Right atrium auricular region (tissue), 2 donors: ENCODE measurements at regions not wholly inside any gene's neighbourhood (a gene's known extent, or its start where the extent isn't known, plus 50 kb on each side); places are given as distances from the start of the nearest gene placed in this dataset.
"Not testable (repeated sequence)": the region's sequence is repeated elsewhere in the genome, so short reads cannot be mapped to it uniquely, and the experiment has no call there.

Source experiments
- DNase-seq: peaks from one replicate; pipeline ENCODE4 v3.0.0-alpha.2; 2019; ENCODE audit warnings: low spot score
- H3K27ac ChIP-seq, 2 donors: fragments of 200-600 bp; sonication (generic); 1 replicate in 1 of 2; 2 replicates in 1 of 2; pipeline ENCODE4 v1.5.1; 2016 to 2019
- H3K27me3 ChIP-seq, 2 donors: fragments of 200-600 bp; sonication (generic); one replicate each; pipeline versions ENCODE4 v1.5.1 to v1.6.0; 2017 to 2019
- H3K36me3 ChIP-seq: fragments of 200-600 bp; sonication (generic); one replicate; pipeline ENCODE4 v1.5.1; 2016
- H3K4me1 ChIP-seq, 2 donors: fragments of 200-600 bp; sonication (generic); one replicate each; pipeline versions ENCODE4 v1.5.1 to v1.6.0; 2017 to 2019
- H3K4me3 ChIP-seq, 2 donors: fragments of 200-600 bp; sonication (generic); 1 replicate in 1 of 2; 2 replicates in 1 of 2; pipeline ENCODE4 v1.5.1; 2017 to 2019; ENCODE audit warnings: mild to moderate bottlenecking in 1 of 2, moderate library complexity in 1 of 2
- H3K9me3 ChIP-seq, 2 donors: fragments of 200-600 bp; sonication (generic); one replicate each; pipeline ENCODE4 v1.5.1; 2019
- CTCF ChIP-seq, 2 donors: fragments of 200-600 bp; sonication (generic); IDR thresholded peaks; one replicate each; pipeline ENCODE4 v1.5.1; 2019; ENCODE audit warnings: antibody characterized with exemption in 2 of 2

- no peak for TF ChIP-seq CTCF (IDR thresholded peaks at IDR 0.05)
- no peak for DNase-seq
- Histone ChIP-seq H3K36me3 (no peaks in the 10 kb centered on the region), H3K4me1 (no peaks in the 10 kb centered on the region), H3K27me3 (no peaks in the 10 kb centered on the region), H3K27ac (no peak overlapping the region), H3K4me3 (no peak overlapping the region), H3K9me3 (no peaks in the 10 kb centered on the region)
These were observed 625.5 kb upstream of the INTU start for GRCh38 chr4:127007305-127007704.

- no peaks in the 10 kb centered on the region for H3K27me3 ChIP-seq
- no peak for DNase-seq
- TF ChIP-seq CTCF (IDR thresholded peaks at IDR 0.05) = no peak
- no peaks in the 10 kb centered on the region for H3K36me3 ChIP-seq
- no peaks in the 10 kb centered on the region for H3K4me1 ChIP-seq
- no peak overlapping the region for H3K27ac ChIP-seq
- H3K4me3 ChIP-seq = no peak overlapping the region
- H3K9me3 ChIP-seq = no peaks in the 10 kb centered on the region
These were observed 620.2 kb upstream of the INTU start for GRCh38 chr4:127012549-127012948.

GRCh38 chr4:127015667-127016117 is 617.1 kb upstream of the INTU start:
- Histone ChIP-seq H3K27ac (no peak overlapping the region), H3K4me1 (no peaks in the 10 kb centered on the region), H3K9me3 (no peaks in the 10 kb centered on the region), H3K4me3 (no peak overlapping the region), H3K36me3 (no peaks in the 10 kb centered on the region), H3K27me3 (no peaks in the 10 kb centered on the region)
- no peak for DNase-seq
- no peak for TF ChIP-seq CTCF (IDR thresholded peaks at IDR 0.05)

- H3K27ac ChIP-seq = no peak overlapping the region
- TF ChIP-seq CTCF (IDR thresholded peaks at IDR 0.05) = no peak
- H3K4me3 ChIP-seq = no peak overlapping the region
These were observed 614.4 kb upstream of the INTU start for GRCh38 chr4:127018381-127018780.

GRCh38 chr4:127020831-127021230 is 611.9 kb upstream of the INTU start:
- H3K27ac ChIP-seq, H3K4me3 ChIP-seq, H3K27me3 ChIP-seq: not testable (repeated sequence)

More at GRCh38 chr4:127018381-127018780, 614.4 kb upstream of the INTU start:
- Histone ChIP-seq H3K9me3 (no peaks in the 10 kb centered on the region), H3K4me1 (no peaks in the 10 kb centered on the region), H3K36me3 (no peaks in the 10 kb centered on the region), H3K27me3 (no peaks in the 10 kb centered on the region)
- DNase-seq = no peak

GRCh38 chr4:127036296-127036695 is 596.5 kb upstream of the INTU start:
- Histone ChIP-seq H3K4me3 (no peak overlapping the region), H3K27me3 (no peaks in the 10 kb centered on the region), H3K27ac (no peak overlapping the region), H3K36me3 (no peaks in the 10 kb centered on the region), H3K9me3 (no peaks in the 10 kb centered on the region), H3K4me1 (no peaks in the 10 kb centered on the region)
- TF ChIP-seq CTCF (IDR thresholded peaks at IDR 0.05) = no peak
- no peak for DNase-seq

More at GRCh38 chr4:127020831-127021230, 611.9 kb upstream of the INTU start:
- DNase-seq, H3K4me1 ChIP-seq, H3K9me3 ChIP-seq, H3K36me3 ChIP-seq: not testable (repeated sequence)
